Caco-2 (cell line): ENCODE measurements at regions not wholly inside any gene's neighbourhood (a gene's known extent, or its start where the extent isn't known, plus 50 kb on each side); places are given as distances from the start of the nearest gene placed in this dataset.
"Not testable (repeated sequence)": the region's sequence is repeated elsewhere in the genome, so short reads cannot be mapped to it uniquely, and the experiment has no call there.

ENCODE experiments used
- BruUV-seq: library from RNA; stranded (reverse); fragments of 400-500 nt; replicated peaks from 2 replicates; lab custom pipeline; 2021; lab: Mats Ljungman, UMichigan
- CTCF ChIA-PET: fragments of 300-600 bp; sonication (Branson Sonifier 250); formaldehyde crosslinking; loops from one replicate; lab custom pipeline; 2022; ENCODE audit warnings: antibody characterized with exemption; lab: Charles Lee
- POLR2A ChIA-PET: fragments of 300-600 bp; sonication (Branson Sonifier 250); formaldehyde crosslinking; loops from one replicate; lab custom pipeline; 2022; ENCODE audit warnings: antibody characterized with exemption; lab: Charles Lee
- DNase-seq, 2 experiments: peaks; one replicate each; pipeline versions ENCODE4 v3.0.0 to v3.0.0-alpha.2; 2020 to 2022
- H3K27me3 ChIP-seq: replicated peaks from 2 replicates; pipeline ENCODE4 v1.6.0; 2011; ENCODE audit warnings: low read length; ENCODE audit not compliant: control insufficient read depth, insufficient read depth
- H3K36me3 ChIP-seq: 2 replicates; pipeline ENCODE4 v1.5.1; 2011; ENCODE audit warnings: low read length; ENCODE audit not compliant: control insufficient read depth, insufficient read depth
- H3K4me1 ChIP-seq: fragments of 250-450 bp; sonication (Bioruptor Pico); 2 replicates; pipeline ENCODE4 v1.5.1; 2020; ENCODE audit warnings: mild to moderate bottlenecking
- H3K4me3 ChIP-seq: 2 replicates; pipeline ENCODE4 v1.5.1; 2011; ENCODE audit warnings: low read depth, mild to moderate bottlenecking, control low read depth, low read length
- H3K9me3 ChIP-seq: fragments of 250-450 bp; sonication (Bioruptor Pico); 2 replicates; pipeline ENCODE4 v1.5.1; 2020; ENCODE audit warnings: mild to moderate bottlenecking, moderate library complexity
- H3K27ac Mint-ChIP-seq: one replicate; pipeline ENCODE4 v1.8.0; 2022; ENCODE audit warnings: mixed read lengths; ENCODE audit not compliant: unreplicated experiment
- H3K27me3 Mint-ChIP-seq: one replicate; pipeline ENCODE4 v1.8.0; 2022; ENCODE audit warnings: mixed read lengths; ENCODE audit not compliant: insufficient read depth, unreplicated experiment
- H3K36me3 Mint-ChIP-seq: one replicate; pipeline ENCODE4 v1.8.0; 2022; ENCODE audit warnings: mild to moderate bottlenecking, mixed read lengths; ENCODE audit not compliant: insufficient read depth, unreplicated experiment
- H3K4me1 Mint-ChIP-seq: one replicate; pipeline ENCODE4 v1.8.0; 2022; ENCODE audit warnings: low read depth, mixed read lengths; ENCODE audit not compliant: unreplicated experiment
- H3K4me3 Mint-ChIP-seq: one replicate; pipeline ENCODE4 v1.8.0; 2022; ENCODE audit warnings: mild to moderate bottlenecking, moderate library complexity, mixed read lengths; ENCODE audit not compliant: unreplicated experiment
- H3K9me3 Mint-ChIP-seq: one replicate; pipeline ENCODE4 v1.8.0; 2022; ENCODE audit warnings: mixed read lengths; ENCODE audit not compliant: unreplicated experiment
- intact Hi-C: fragments of 100-400 bp; cut with micrococcal nuclease; formaldehyde crosslinking; loops from one replicate; pipeline ENCODE4 v1.10.0; 2022; ENCODE audit not compliant: unreplicated experiment
- TF ChIP-seq, protein P1 (sequence below), 2 experiments: fragments of 200-600 bp in 1 of 2; IDR thresholded peaks; 1 replicate in 1 of 2; 2 replicates in 1 of 2; pipeline versions ENCODE4 v1.5.1 to v1.8.0; 2011 to 2022; ENCODE audit warnings: antibody characterized with exemption in 1 of 2, control low read depth in 1 of 2, inconsistent platforms in 1 of 2, low read depth in 1 of 2, low read length in 1 of 2, mild to moderate bottlenecking in 1 of 2, moderate library complexity in 1 of 2; ENCODE audit not compliant: insufficient read depth in 1 of 2, severe bottlenecking in 1 of 2, unreplicated experiment in 1 of 2

DNA sequence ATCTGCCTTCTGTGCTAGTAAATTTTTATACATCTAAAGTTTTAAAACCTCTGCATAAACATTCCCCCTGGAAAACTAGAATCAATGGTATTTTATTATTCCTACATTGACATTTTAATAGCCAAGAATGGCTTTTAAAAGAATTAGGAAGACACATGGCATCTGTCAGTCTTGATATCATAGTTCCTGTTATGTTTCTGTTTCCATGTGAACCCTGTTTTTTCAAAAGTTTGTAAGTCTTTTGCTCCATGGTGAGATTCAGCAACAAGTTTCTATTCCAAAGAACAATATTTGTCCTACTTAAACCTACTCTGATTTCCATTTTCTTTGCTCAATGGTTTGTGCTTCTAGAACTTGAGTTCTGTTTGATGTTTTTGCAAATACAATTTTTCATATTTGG is 95.2 kb downstream of the PLEKHG1 start:
- POLR2A ChIA-PET, result no interaction called here
- no peak overlapping the region for H3K4me3 Mint-ChIP-seq
- peak overlapping the region; percentile 62 for H3K27ac Mint-ChIP-seq
- H3K9me3 Mint-ChIP-seq, result no peaks in the 10 kb centered on the region
- no peaks in the 10 kb centered on the region for H3K27me3 Mint-ChIP-seq
- no TSS peak for BruUV-seq
- H3K36me3 Mint-ChIP-seq, result peaks cover 14% of the 10 kb centered on the region
- TF ChIP-seq, protein P1, sequence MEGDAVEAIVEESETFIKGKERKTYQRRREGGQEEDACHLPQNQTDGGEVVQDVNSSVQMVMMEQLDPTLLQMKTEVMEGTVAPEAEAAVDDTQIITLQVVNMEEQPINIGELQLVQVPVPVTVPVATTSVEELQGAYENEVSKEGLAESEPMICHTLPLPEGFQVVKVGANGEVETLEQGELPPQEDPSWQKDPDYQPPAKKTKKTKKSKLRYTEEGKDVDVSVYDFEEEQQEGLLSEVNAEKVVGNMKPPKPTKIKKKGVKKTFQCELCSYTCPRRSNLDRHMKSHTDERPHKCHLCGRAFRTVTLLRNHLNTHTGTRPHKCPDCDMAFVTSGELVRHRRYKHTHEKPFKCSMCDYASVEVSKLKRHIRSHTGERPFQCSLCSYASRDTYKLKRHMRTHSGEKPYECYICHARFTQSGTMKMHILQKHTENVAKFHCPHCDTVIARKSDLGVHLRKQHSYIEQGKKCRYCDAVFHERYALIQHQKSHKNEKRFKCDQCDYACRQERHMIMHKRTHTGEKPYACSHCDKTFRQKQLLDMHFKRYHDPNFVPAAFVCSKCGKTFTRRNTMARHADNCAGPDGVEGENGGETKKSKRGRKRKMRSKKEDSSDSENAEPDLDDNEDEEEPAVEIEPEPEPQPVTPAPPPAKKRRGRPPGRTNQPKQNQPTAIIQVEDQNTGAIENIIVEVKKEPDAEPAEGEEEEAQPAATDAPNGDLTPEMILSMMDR (IDR thresholded peaks at IDR 0.05; ENCODE audit: insufficient read depth in 1 of 2, low read depth in 1 of 2, low read length in 1 of 2, severe bottlenecking in 1 of 2, unreplicated experiment in 1 of 2), result no peak
- H3K4me1 Mint-ChIP-seq, result peaks cover 36% of the 10 kb centered on the region
- CTCF ChIA-PET, result interaction anchor here (2.6 kb wide), 1 partner anchor 9 kb away, joined by 16 read pairs; no protein-coding TSS in a partner anchor
- Histone ChIP-seq H3K27me3 (no peaks in the 10 kb centered on the region), H3K36me3 (no peaks in the 10 kb centered on the region), H3K9me3 (no peaks in the 10 kb centered on the region), H3K4me1 (peaks cover 55% of the 10 kb centered on the region), H3K4me3 (no peak overlapping the region)
- intact Hi-C loops, result no loop called here
- no peak for DNase-seq

DNA sequence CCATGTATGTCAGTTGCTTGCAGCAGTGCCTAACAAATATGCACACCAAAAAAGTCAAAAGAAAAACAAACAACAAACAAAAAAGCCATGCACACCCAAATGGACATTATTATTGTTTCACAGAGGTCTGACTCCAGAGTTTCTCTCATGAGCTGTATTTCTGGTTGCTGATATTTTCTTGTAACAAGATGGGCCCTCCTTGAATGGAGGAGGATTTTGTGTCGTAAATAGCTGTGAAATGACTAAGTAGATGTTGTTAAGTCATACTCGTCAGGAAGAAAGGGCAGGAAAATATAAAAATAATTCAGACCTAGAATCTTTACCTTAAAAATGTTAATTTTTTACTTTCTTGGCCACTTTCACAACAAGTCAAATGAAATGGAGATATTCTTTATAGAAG is 96.0 kb downstream of the PLEKHG1 start:
- DNase-seq, result no peak
- Mint-ChIP-seq H3K9me3 (no peaks in the 10 kb centered on the region), H3K4me1 (peaks cover 36% of the 10 kb centered on the region), H3K27me3 (no peaks in the 10 kb centered on the region), H3K36me3 (peaks cover 11% of the 10 kb centered on the region), H3K4me3 (peak overlapping the region; percentile 44), H3K27ac (peak overlapping the region; percentile 62)
- Histone ChIP-seq H3K27me3 (no peaks in the 10 kb centered on the region), H3K4me1 (peaks cover 50% of the 10 kb centered on the region), H3K4me3 (no peak overlapping the region), H3K9me3 (no peaks in the 10 kb centered on the region), H3K36me3 (no peaks in the 10 kb centered on the region)
- ChIA-PET POLR2A (interaction anchor here (1.5 kb wide), 1 partner anchor 9 kb away, joined by 10 read pairs; no protein-coding TSS in a partner anchor), CTCF (interaction anchor here (0.9 to 2.6 kb wide), 5 partner anchors 8 to 277 kb away, joined by 3 to 16 read pairs (median 4); no protein-coding TSS in a partner anchor)
- intact Hi-C loops, result loop anchor here (1.0 kb wide), 1 partner anchor 19 kb away; no protein-coding TSS in a partner anchor
- TF ChIP-seq, protein P1 (IDR thresholded peaks at IDR 0.05; ENCODE audit: insufficient read depth in 1 of 2, low read depth in 1 of 2, low read length in 1 of 2, severe bottlenecking in 1 of 2, unreplicated experiment in 1 of 2), result no peak
- BruUV-seq, result no TSS peak

DNA sequence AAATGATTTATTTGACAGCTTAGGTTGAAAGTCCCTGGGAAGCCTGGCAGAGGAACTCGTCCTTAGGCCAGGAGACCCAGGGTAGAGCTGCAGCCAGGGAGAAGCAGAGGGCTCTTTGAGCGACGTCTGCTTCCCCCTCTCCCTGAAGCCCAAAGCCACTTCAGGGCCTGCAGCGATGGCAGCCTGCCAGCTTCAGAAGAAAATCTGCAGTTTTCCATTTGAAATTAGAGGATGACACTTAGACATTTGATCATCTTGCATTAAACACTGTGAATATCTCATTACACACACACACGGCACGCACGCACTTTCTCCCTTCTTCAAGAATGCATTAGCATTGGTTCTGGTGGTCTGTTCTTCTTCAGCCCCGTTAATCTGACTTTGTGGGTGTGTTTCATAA is 96.5 kb downstream of the PLEKHG1 start:
- peak overlapping the region; percentile 44 for H3K4me3 Mint-ChIP-seq
- no peak overlapping the region for H3K4me3 ChIP-seq
- peaks cover 6% of the 10 kb centered on the region for H3K36me3 Mint-ChIP-seq
- no peaks in the 10 kb centered on the region for H3K36me3 ChIP-seq
- CTCF ChIA-PET, result interaction anchor here (0.9 to 2.6 kb wide), 5 partner anchors 8 to 278 kb away, joined by 3 to 16 read pairs (median 4); no protein-coding TSS in a partner anchor
- intact Hi-C loops, result loop anchor here (1.0 kb wide), 1 partner anchor 18 kb away; no protein-coding TSS in a partner anchor
- H3K27ac Mint-ChIP-seq, result peak overlapping the region; percentile 62
- H3K4me1 Mint-ChIP-seq, result peaks cover 36% of the 10 kb centered on the region
- DNase-seq, result peak; percentile 40 to 70
- BruUV-seq, result no TSS peak
- no peaks in the 10 kb centered on the region for H3K9me3 Mint-ChIP-seq
- TF ChIP-seq, protein P1 (IDR thresholded peaks at IDR 0.05; ENCODE audit: insufficient read depth in 1 of 2, low read depth in 1 of 2, low read length in 1 of 2, severe bottlenecking in 1 of 2, unreplicated experiment in 1 of 2), result no peak
- peaks cover 45% of the 10 kb centered on the region for H3K4me1 ChIP-seq
- POLR2A ChIA-PET, result interaction anchor here (1.5 kb wide), 1 partner anchor 9 kb away, joined by 10 read pairs; no protein-coding TSS in a partner anchor
- no peaks in the 10 kb centered on the region for H3K27me3 ChIP-seq
- H3K9me3 ChIP-seq, result no peaks in the 10 kb centered on the region
- H3K27me3 Mint-ChIP-seq, result no peaks in the 10 kb centered on the region

DNA sequence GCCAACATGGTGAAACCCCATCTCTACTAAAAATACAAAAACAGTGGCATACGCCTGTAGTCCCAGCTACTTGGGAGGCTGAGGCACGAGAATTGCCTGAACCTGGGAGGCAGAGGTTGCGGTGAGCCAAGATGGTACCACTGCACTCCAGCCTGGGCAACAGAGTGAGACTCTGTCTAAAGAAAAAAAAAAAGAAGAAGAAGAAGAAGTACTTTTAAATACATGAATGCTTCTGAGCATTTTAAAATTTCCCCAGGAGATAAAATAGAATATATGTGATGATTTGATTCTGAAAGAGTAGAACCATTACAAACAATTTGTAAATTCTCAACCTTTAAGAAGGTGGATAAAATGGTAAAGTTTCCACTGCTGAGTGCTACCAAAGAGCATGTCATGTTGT is 97.2 kb downstream of the PLEKHG1 start:
- H3K9me3 ChIP-seq, H3K9me3 Mint-ChIP-seq, BruUV-seq, H3K27me3 ChIP-seq, H3K27me3 Mint-ChIP-seq, H3K36me3 ChIP-seq, DNase-seq, H3K4me3 ChIP-seq, H3K4me3 Mint-ChIP-seq, H3K36me3 Mint-ChIP-seq: not testable (repeated sequence)
- ChIA-PET CTCF (interaction anchor here (0.9 to 2.6 kb wide), 2 partner anchors 11 to 279 kb away, joined by 5 to 16 read pairs; no protein-coding TSS in a partner anchor), POLR2A (interaction anchor here (0.6 to 1.1 kb wide), 2 partner anchors 8 to 10 kb away, joined by 3 read pairs; no protein-coding TSS in a partner anchor)
- H3K4me1 Mint-ChIP-seq, result peaks cover 36% of the 10 kb centered on the region
- peaks cover 44% of the 10 kb centered on the region for H3K4me1 ChIP-seq
- H3K27ac Mint-ChIP-seq, result peak overlapping the region; percentile 62
- intact Hi-C loops, result loop anchor here (1.0 kb wide), 1 partner anchor 17 kb away; no protein-coding TSS in a partner anchor
